PC-9 (cell line): ENCODE measurements at regions not wholly inside any gene's neighbourhood (a gene's known extent, or its start where the extent isn't known, plus 50 kb on each side); places are given as distances from the start of the nearest gene placed in this dataset.

Source experiments
- BruUV-seq: library from RNA; stranded (reverse); fragments of 400-500 nt; replicated peaks from 2 replicates; lab custom pipeline; 2021; lab: Mats Ljungman, UMichigan
- CTCF ChIA-PET: fragments of 300-600 bp; sonication (Branson Sonifier 250); formaldehyde crosslinking; loops from one replicate; lab custom pipeline; 2022; ENCODE audit warnings: antibody characterized with exemption; lab: Charles Lee
- POLR2A ChIA-PET: fragments of 300-600 bp; sonication (Branson Sonifier 250); formaldehyde crosslinking; loops from one replicate; lab custom pipeline; 2022; ENCODE audit warnings: antibody characterized with exemption; ENCODE audit not compliant: unreplicated experiment; lab: Charles Lee
- DNase-seq, 2 experiments: peaks; one replicate each; pipeline versions ENCODE4 v3.0.0 to v3.0.0-alpha.2; 2015 to 2022; ENCODE audit warnings: mixed read lengths in 1 of 2
- H2AFZ ChIP-seq: fragments of 200-600 bp; sonication (generic); 2 replicates; pipeline ENCODE4 v1.8.1; 2017; ENCODE audit warnings: antibody characterized with exemption
- H3F3A ChIP-seq: fragments of 200-600 bp; sonication (generic); 2 replicates; pipeline ENCODE4 v1.8.1; 2017; ENCODE audit warnings: antibody characterized with exemption, mild to moderate bottlenecking, low read depth; ENCODE audit not compliant: insufficient read depth
- H3K27ac ChIP-seq: fragments of 200-600 bp; sonication (generic); 2 replicates; pipeline ENCODE4 v1.6.1; 2016; ENCODE audit warnings: mixed run types
- H3K27me3 ChIP-seq: fragments of 200-600 bp; sonication (generic); 2 replicates; pipeline ENCODE4 v1.6.1; 2016; ENCODE audit warnings: low read depth, mixed run types; ENCODE audit not compliant: insufficient read depth
- H3K36me3 ChIP-seq: fragments of 200-600 bp; sonication (generic); 2 replicates; pipeline ENCODE4 v1.6.1; 2016; ENCODE audit warnings: low read depth, mixed run types
- H3K4me1 ChIP-seq: fragments of 200-600 bp; sonication (generic); replicated peaks from 2 replicates; pipeline ENCODE4 v1.6.1; 2016; ENCODE audit warnings: mixed run types; ENCODE audit not compliant: insufficient read depth
- H3K4me2 ChIP-seq: fragments of 200-600 bp; sonication (generic); 2 replicates; pipeline ENCODE4 v1.6.1; 2017; ENCODE audit warnings: mixed run types
- H3K4me3 ChIP-seq: fragments of 200-600 bp; sonication (generic); 2 replicates; pipeline ENCODE4 v1.6.1; 2016; ENCODE audit warnings: mixed run types
- H3K79me2 ChIP-seq: fragments of 200-600 bp; sonication (generic); 2 replicates; pipeline ENCODE4 v1.6.1; 2017; ENCODE audit warnings: low read depth, mixed run types
- H3K9me2 ChIP-seq: fragments of 200-600 bp; sonication (generic); 2 replicates; pipeline ENCODE4 v1.8.1; 2017; ENCODE audit warnings: mild to moderate bottlenecking; ENCODE audit not compliant: insufficient read depth
- H3K9me3 ChIP-seq: fragments of 200-600 bp; sonication (generic); 2 replicates; pipeline ENCODE4 v1.8.1; 2016; ENCODE audit warnings: low read depth; ENCODE audit not compliant: insufficient read depth
- H4K20me1 ChIP-seq: fragments of 200-600 bp; sonication (generic); 2 replicates; pipeline ENCODE4 v1.8.1; 2017; ENCODE audit not compliant: insufficient read depth
- CTCF ChIP-seq: fragments of 200-600 bp; sonication (generic); conservative IDR thresholded peaks from 2 replicates; pipeline ENCODE4 v1.6.1; 2017; ENCODE audit warnings: mixed run types, antibody characterized with exemption, mild to moderate bottlenecking, moderate library complexity
- EZH2 ChIP-seq: fragments of 200-600 bp; sonication (generic); IDR thresholded peaks from 2 replicates; pipeline ENCODE4 v1.8.0; 2017; ENCODE audit warnings: antibody characterized with exemption, low read depth
- intact Hi-C: fragments of 100-400 bp; cut with micrococcal nuclease; formaldehyde crosslinking; loops from one replicate; pipeline ENCODE4 v1.10.0; 2022; ENCODE audit not compliant: unreplicated experiment

- H3K27ac ChIP-seq: no peak overlapping the region
- ChIA-PET POLR2A (no interaction called here), CTCF (no interaction called here)
- H3K36me3 ChIP-seq: no peaks in the 10 kb centered on the region
- no peaks in the 10 kb centered on the region for H3F3A ChIP-seq
- no peaks in the 10 kb centered on the region for H3K4me1 ChIP-seq
- H2AFZ ChIP-seq: no peak overlapping the region
- no TSS peak for BruUV-seq
- no peaks in the 10 kb centered on the region for H3K9me2 ChIP-seq
- H4K20me1 ChIP-seq: no peaks in the 10 kb centered on the region
- no peak overlapping the region for H3K4me2 ChIP-seq
- TF ChIP-seq EZH2 (no peak), CTCF (no peak)
- intact Hi-C loops: no loop called here
- no peak overlapping the region for H3K4me3 ChIP-seq
- no peaks in the 10 kb centered on the region for H3K79me2 ChIP-seq
- no peak for DNase-seq
- no peaks in the 10 kb centered on the region for H3K9me3 ChIP-seq
- H3K27me3 ChIP-seq: peaks cover 30% of the 10 kb centered on the region
These were observed 134.7 kb upstream of the KIRREL3 start for GRCh38 chr11:127135256-127135655.

- no peak overlapping the region for H3K4me2 ChIP-seq
- DNase-seq: no peak
- ChIA-PET CTCF (no interaction called here), POLR2A (no interaction called here)
- H3K36me3 ChIP-seq: no peaks in the 10 kb centered on the region
- H3K79me2 ChIP-seq: no peaks in the 10 kb centered on the region
- peaks cover 18% of the 10 kb centered on the region for H3K27me3 ChIP-seq
- no peak overlapping the region for H3K27ac ChIP-seq
- H3K9me3 ChIP-seq: no peaks in the 10 kb centered on the region
- intact Hi-C loops: no loop called here
- H4K20me1 ChIP-seq: no peaks in the 10 kb centered on the region
- H3K4me1 ChIP-seq: no peaks in the 10 kb centered on the region
- no peak overlapping the region for H3K4me3 ChIP-seq
- BruUV-seq: no TSS peak
- H2AFZ ChIP-seq: no peak overlapping the region
- H3F3A ChIP-seq: no peaks in the 10 kb centered on the region
- TF ChIP-seq CTCF (no peak), EZH2 (no peak)
- no peaks in the 10 kb centered on the region for H3K9me2 ChIP-seq
These were observed 132.5 kb upstream of the KIRREL3 start for GRCh38 chr11:127133061-127133460.

DNA sequence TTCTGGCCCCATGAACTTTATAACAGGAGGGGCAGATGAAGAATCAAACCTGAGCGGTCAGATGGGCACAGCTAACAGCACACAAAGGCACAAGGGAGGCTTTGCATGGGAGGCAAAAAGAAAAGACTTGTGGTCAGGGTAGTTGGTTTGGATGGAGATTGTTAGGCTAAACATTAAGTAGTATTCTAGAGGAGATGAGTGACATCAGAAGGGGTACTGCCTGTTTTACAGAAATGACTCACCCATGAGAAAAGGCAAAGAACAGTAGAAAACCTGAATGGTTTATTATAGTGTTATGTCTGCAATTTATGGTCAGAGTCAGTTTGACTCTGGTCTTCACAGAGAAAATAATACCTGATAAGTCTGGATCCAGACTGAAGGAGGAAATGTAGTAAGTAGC lies 129.8 kb upstream of the KIRREL3 start:
- Histone ChIP-seq H3F3A (no peaks in the 10 kb centered on the region), H3K27me3 (peaks cover 14% of the 10 kb centered on the region; the same call in 1 of the 2 replicates), H3K4me3 (no peak overlapping the region), H3K4me1 (no peaks in the 10 kb centered on the region), H3K36me3 (no peaks in the 10 kb centered on the region), H2AFZ (no peak overlapping the region), H4K20me1 (no peaks in the 10 kb centered on the region), H3K9me3 (no peaks in the 10 kb centered on the region), H3K4me2 (no peak overlapping the region), H3K9me2 (no peaks in the 10 kb centered on the region), H3K79me2 (no peaks in the 10 kb centered on the region), H3K27ac (no peak overlapping the region)
- ChIA-PET CTCF (no interaction called here), POLR2A (interaction anchor here (0.6 kb wide), 1 partner anchor 1201 kb away, joined by 4 read pairs; no protein-coding TSS in a partner anchor)
- no peak for DNase-seq
- intact Hi-C loops: no loop called here
- BruUV-seq: no TSS peak
- TF ChIP-seq CTCF (no peak), EZH2 (no peak)
